ENCODE measurements at regions not wholly inside any gene's neighbourhood (a gene's known extent, or its start where the extent isn't known, plus 50 kb on each side); places are given as distances from the start of the nearest gene placed in this dataset.
A peak's percentile ranks its signal among the peaks of the same experiment; 100 is the strongest.

- DNase-seq: no peak
Measured at GRCh38 chr5:91240175-91240574, 142.9 kb downstream of the ARRDC3 start.

DNA sequence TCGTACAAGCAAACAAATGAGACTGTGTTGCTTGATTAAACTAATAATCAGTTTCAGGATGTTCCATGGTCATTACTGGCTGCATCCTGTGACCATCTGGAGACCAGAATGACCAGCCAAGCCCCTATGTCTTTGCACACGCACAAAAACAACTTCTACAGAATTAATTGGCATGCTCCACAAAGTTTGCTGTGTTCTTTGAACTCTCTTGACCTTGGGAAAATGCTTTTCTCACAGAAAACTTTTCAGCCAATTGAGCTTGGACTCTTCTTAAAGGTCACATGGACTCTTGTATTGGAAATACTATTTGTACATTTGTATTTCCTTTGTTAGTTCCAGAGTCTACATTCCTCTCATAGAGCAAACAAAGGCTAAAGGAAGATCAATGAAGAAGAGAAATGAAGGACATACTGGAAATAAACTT, 147.8 kb downstream of the ARRDC3 start:
- no peak for DNase-seq

- DNase-seq: no peak
Measured at GRCh38 chr5:91232523-91232922, 150.6 kb downstream of the ARRDC3 start.

GRCh38 chr5:91229031-91229727, 153.9 kb downstream of the ARRDC3 start:
- DNase-seq: no peak

- DNase-seq: no peak
Measured at GRCh38 chr5:91228188-91228587, 154.9 kb downstream of the ARRDC3 start.

GRCh38 chr5:91225848-91226686, 157.1 kb downstream of the ARRDC3 start:
- peak; percentile 18 to 40 (median 30) for DNase-seq

DNA sequence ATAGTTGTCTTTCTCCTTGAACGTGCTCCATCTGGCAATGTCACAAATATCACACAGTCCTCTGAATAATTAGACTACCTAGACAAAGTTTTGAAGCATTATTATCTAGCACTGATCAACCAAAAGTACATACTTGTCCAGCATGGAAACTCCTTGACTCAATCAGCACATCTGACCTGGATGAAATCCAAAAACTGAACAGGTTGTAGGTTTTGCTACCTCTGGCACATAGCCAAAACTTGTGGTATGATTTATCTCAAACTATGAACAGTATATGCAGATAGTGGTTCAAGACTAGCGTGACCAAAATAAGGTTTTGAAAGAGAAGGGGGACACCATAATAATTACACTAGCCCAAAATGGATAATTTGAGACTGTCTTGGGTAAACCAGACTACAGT, 158.1 kb downstream of the ARRDC3 start:
- no peak for DNase-seq

DNA sequence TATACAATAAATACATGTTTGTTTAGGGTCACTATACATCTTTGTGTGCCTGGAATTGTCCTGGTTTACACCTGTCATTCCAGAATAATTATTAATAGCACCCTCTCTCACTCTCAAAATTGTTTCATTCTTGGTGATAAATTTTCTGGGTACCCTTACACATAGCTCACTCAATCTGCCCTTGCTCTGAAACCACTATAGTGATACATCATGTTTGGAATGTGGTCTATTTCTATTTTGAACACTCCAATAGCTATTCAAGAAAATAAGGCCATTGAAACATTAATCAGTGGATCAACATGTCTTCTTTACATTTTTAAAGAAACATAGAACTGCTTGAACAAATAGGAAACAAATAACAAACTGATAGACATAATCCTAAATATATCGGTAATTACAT, 158.7 kb downstream of the ARRDC3 start:
- DNase-seq: no peak

GRCh38 chr5:91223886-91224285, 159.2 kb downstream of the ARRDC3 start:
- DNase-seq: no peak

DNA sequence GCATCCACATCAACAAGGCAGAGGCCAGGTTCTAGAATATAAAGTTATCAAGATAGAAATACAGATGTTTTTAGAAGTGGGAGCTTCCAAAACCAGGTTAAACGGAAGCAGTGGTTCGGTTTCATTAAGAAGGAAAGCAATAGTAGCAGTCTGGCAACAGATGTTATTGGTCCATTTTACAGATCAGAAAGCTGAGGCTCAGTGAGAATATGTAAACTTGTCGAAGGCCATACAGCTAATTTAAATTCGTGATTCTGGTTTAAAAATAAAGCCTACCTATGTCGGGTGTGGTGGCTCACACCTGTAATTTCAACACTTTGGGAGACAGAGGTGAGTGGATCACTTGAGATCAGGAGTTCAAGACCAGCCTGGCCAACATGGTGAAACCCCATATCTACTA, 160.6 kb downstream of the ARRDC3 start:
- no peak for DNase-seq

DNA sequence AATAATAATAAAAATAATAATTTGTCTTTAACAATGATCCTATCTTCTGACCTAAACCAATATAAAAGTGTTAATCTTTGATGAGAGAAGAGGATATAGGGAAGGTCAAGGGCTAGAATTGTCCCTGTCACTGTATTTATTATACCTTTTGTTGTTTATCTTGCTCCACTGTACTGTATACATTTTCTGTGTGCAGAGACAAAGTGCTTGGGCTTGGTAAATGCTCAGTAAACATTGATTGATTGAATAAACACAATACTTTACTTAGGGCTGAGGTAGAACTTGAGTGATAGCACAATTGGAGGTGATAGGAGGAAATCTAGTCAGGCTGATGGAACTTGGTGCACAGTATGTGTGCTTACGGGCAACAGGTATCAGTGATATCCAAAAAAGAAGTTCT, 161.2 kb downstream of the ARRDC3 start:
- DNase-seq: no peak

- no peak for DNase-seq
Measured at GRCh38 chr5:91219803-91220371, 163.2 kb downstream of the ARRDC3 start.

GRCh38 chr5:91219091-91219802, 163.9 kb downstream of the ARRDC3 start:
- no peak for DNase-seq

GRCh38 chr5:91217859-91218258, 165.3 kb downstream of the ARRDC3 start:
- no peak for DNase-seq

GRCh38 chr5:91214571-91214970, 168.5 kb downstream of the ARRDC3 start:
- no peak for DNase-seq
